ENCODE measurements at regions not wholly inside any gene's neighbourhood (a gene's known extent, or its start where the extent isn't known, plus 50 kb on each side); places are given as distances from the start of the nearest gene placed in this dataset.

DNA sequence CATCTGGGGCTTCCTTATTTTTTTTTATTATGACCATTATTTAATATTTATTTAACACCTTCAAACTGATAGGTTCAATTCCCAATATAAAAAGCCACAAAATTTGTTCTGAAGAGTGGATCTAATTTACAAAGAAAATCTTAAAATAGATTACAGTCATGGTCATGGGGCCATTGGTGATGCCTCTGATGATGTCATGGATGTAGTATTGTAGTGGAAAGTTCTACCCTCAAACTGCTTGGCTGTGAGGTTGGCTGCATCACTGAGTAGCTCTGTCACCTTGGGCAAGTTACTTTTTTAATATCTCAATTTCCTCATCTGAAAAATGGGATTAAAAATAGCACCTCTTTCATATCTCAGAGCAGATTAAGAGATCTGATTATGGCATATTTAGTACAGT lies 128.5 kb downstream of the DKK1 start:
- no peak for DNase-seq (ENCODE audit: low read depth)

DNA sequence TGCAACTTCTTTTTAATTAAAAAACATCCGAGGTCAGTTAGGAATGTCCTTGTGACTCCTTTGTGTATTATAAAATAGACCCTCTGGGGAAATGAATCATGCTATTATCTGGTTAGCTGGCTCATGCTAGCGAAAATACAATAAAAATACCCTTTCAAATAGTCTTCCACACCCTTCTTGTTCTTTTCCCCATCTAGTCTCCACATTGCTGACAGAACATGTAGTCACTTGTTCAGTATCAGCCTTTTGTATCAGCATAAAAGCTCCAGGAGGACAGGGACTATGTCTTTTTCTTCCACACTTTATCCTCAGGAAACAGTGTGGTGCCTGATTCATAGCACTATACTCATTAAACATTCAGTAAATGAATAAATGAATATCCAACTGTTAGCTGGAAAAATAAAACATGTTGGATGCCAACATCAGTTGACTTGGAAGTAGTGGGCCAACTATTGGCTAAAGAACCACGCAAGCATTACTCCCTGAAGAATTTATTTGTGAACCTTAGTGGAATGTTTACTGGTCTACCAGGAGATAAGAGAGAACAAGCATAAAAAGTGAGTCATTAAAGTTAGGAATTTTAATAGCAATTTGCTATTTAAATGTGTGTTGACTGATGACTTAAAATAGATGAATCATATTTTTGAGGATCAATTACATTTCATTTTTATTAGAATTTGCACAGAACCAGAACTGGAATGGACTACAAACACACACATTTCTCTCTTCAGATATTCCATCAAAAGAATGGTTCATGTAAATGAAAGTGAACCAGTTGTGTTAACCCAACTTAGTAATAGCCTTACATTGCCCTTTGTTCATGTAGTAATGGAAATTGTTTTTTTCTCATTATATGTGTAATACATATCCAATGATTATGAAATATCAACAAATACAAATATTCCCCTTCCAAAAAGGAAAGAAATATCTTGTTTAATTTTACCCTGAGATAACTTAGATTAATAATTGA lies 129.6 kb downstream of the DKK1 start:
- no peak for DNase-seq (ENCODE audit: low read depth)

DNA sequence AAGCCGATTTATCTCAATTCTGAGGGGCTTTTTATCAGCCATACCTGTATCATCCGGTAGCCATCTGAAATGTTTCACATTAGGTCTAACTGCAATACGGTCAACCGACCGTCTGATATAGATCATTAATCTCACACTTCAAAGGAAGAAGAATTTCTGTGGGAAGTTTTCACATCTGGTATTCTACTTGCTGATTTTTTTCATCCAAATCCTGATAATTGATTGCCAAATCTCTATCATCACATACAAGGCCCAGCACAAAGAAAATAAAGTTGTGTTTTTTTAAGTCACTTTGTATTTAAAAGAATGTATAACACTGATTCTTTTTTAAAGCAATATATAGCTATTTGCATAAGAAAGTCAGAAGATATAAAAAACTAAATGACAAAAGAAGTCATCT lies 132.3 kb downstream of the DKK1 start:
- DNase-seq (ENCODE audit: low read depth): no peak

DNA sequence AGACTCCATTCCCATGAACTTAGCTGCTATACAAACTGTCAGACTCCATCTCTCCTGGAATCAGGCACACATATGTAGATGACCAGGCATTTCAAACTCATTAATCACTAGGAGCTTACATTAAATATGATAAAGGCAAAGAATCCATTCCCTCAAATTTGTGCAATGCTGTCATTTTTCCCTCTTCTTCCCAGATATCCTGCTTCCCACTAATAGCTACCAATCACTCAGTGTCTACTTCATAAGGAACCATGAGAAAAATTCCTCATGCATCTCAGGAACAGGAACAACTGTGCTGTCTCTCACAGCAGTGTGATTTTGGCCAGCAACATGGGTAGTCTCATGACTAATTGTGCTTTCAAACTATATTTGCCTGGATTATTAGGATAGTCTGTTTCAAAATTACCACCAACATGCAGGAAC lies 133.9 kb downstream of the DKK1 start:
- no peak for DNase-seq (ENCODE audit: low read depth)

DNA sequence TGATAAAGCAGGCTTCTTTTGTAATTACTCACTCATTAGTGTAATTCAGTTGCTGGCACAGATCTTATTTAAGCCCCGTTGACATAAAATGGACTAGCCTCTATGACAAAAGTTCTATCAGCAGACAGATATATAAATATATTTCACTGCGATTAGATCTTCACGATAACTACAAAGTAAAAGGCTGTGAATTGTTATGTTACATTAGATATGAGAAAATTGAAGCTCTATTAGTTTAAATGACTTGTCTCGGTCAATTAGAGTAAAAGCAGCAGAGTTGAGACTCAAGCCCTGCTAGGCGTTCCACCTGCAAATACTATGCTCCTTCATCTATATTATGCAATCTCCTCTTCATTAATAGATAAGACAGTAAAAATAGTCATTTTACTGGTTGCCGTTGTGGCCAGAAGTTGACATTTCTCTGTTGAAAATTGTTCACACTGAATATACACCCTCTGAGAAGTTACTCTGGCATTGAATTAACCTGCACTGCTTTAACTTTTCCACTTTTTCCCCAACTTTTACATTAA lies 136.7 kb downstream of the DKK1 start:
- no peak for DNase-seq (ENCODE audit: low read depth)

DNA sequence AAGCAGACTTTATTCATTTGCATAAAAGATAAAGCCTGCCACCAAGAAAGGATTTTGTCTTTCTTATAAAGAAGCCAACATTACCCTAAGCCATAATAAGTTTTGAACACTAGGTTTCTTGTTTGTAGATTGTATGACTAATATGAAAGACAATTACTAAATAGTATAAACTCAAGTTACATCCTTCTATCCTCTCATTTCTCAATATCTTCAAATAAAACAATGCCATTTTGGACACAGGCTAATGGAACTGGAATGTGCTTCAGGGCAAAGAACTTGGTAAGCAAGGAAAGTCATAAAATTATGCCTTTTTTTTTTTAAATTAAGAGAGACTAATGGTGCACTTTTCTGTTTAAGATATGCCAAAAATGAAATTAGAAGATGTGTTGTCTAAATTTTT lies 137.7 kb downstream of the DKK1 start:
- DNase-seq (ENCODE audit: low read depth): no peak

DNA sequence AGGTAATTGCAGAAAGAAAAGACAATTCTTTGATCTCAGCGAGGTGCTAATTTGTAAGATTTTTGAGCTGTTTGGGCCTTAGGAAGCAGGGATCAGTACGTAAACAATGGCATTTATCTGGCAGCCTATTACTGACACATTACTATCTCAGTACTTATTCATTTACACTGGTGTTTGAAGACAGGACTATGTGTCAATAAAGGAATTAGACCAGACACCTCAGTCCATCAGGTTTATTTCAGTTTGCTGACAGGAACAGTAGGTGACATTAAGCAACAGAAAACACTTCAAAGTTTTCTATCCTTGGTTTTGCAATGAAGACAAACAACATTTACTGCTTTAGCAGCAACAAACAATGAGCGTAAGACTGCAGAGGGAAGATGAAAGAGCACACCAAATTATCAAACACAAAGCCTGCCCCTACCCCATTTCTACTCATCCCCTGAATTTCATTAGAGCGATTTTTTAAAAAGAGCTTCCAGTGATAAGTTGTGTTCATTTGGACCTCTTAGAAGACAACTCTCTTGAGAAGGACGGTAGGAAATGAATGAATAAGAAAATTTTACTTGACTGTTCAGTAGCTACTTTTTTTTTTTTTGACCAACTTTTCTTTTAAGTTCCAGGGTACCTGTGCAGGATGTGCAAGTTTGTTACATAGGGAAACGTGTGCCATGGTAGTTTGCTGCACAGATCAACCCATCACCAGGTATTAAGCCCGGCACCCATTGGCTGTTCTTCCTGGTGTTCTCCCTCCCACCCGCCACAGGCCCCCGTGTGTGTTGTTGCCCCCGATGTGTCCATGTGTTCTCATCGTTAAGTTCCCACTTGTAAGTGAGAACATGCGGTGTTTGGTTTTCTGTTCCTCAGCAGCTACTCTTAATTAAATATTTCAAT lies 138.8 kb downstream of the DKK1 start:
- DNase-seq (ENCODE audit: low read depth): no peak

DNA sequence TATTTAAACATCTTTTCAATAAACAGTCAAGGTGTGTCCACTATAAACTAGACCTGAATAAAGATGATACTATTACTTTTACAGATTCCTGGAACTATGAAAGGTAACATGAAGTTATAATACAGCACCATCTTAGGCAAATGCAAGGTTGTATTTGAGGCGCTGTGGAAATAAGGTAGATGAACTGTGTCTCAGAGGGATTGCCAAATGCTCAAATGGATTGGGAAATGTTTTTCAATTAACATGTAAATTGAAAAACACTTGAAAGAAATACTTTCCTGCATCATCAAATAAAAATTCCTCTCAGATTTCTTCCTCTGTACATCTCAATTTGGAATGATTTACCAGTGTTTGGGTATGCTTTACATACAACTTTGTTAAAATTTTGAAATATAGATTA lies 139.4 kb downstream of the DKK1 start:
- no peak for DNase-seq (ENCODE audit: low read depth)

DNA sequence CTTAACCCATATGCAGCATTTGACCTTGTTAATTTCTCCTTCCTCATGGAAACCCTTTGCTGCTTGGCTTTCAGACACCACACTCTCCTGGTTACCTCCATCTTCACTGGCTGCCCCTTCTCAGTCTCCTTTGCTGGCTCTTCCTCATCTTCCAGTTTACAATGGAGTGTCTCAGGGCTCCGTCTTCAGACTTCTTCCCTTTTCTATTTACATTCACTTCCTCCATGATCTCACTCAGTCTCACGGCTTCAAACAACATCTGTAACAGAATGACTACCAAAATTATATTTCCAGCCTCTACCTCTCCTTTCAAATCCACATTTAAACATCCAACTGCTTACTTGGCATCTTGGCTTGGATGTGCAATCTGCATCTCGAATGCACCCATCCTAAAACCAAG lies 140.4 kb downstream of the DKK1 start:
- DNase-seq (ENCODE audit: low read depth): no peak

DNA sequence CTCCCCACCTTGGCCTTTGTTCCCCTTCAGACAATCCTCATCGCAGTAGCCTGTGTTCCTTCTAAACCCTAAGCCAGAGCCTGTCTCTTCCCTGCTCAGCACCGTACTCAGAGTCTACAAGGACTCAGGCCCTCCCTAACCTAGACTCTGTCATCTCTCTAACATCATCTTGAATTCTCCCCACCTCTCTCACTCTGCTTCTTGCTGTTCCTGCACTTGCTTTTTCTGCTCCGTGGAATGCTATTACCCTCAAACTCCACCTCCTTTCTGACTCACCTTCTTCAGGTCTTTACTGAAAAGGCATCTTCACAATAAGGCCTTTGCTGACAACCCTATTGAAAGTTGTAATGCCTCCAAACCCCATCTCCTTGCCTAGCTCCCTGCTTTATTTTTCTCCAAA lies 141.0 kb downstream of the DKK1 start:
- DNase-seq (ENCODE audit: low read depth): no peak

DNA sequence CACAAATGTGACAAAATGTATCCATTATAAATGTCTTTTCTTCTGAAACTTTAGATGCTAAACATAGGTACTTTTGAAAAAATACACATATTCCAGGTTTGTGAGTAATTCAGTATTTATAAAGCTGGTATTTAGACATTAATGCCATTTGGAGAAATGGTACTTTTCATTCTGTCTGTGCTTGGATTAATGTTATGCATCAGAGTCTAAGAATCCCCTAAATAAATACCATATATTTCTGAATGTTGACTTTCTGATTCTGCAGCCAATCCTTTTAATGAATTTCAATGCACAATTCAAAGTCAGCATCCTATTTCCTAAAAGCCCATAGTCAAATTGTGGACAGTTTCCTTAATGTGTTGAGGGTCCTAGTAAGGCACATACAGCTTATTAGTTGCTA lies 145.0 kb downstream of the DKK1 start:
- no peak for DNase-seq (ENCODE audit: low read depth)

DNA sequence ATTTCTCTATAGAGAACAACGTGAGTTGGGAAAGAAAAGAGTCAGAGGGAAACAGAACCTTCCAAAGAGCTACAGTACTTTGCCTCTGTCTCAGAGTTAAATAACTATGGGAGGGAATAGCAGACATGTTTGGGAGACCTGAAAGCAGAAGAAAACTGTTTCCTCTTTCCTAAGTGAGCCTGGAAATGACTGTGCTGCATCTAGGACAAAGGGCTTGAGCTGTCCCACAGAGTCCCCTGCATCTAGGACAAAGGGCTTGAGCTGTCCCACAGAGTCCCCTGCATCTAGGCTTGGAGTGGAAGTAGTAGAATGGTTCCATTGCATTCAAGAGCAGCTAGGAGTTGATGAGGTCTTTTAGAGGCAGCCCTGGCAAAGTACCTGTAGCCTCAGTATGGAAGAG lies 149.7 kb downstream of the DKK1 start:
- DNase-seq (ENCODE audit: low read depth): no peak

DNA sequence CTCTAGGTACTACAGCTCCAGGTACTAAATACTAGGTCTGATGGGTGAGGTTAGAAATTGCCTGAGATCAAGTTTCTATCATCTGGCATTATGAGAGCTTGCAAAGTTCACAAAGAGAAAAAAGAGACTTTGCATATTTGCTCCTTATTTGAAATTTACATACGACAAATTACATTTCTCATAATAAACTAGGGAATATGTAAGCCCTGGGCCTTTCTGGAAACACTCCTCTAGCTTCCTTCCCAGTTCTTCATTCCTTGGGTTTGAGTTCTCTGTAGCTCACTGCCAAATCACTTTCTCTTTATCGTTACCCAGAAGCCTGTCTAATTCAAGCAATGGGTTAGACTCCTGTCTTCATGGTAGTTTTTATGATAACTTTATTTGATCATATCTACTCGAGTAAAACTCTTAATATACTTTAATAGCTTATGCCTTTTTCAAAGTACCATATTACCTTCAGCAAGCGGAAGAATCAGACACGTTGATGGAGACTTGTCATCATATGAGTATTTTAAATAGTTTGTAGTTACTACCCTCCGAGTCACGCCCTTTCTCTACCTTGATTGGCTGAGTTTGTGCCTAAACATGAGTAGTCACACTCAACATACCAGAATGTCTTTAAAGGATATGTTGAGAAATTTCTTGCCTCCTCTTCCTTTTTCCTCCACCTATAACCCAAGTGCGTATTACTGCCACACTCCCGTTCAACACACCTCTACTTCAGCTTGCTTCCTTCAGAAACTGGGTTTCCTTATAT lies 150.5 kb downstream of the DKK1 start:
- no peak for DNase-seq (ENCODE audit: low read depth)

DNA sequence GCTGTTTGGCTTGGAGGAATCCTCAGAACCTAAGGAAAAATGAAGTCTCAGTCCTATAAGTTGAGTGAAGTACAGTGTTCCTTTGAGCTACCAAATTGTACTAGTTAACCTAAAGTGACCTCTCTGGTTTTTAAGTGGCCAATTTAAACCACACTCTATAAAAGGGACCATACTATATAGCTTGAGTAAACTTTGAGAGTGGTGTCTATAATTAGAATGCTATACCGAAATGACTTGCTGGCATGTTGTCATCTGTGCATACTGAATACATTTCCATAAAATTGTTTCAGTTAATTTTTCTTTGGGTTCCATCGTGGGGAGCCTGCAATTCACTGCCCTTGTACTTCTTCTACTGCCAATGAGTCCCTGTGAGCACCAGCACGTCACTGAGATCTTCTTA lies 151.1 kb downstream of the DKK1 start:
- DNase-seq (ENCODE audit: low read depth): no peak

DNA sequence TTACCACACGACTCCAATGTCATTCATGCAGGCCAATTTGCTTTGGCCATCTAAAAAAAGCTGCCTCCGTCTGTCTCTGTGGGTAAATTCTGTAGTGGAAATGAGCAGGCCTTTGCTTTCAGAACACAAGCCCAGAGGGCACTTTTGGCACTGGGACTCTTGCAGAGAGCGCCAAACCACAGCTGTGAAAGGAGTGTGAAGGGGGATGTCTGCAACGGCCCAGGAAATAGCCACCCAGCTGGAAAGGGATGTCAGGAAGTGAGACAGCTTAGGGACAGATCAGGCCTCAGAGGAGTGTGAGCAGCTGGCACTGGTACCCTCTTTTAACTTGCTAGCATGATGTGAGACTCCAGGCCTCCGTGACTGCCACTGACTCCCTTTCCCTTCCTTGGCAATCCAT lies 152.4 kb downstream of the DKK1 start:
- no peak for DNase-seq (ENCODE audit: low read depth)

DNA sequence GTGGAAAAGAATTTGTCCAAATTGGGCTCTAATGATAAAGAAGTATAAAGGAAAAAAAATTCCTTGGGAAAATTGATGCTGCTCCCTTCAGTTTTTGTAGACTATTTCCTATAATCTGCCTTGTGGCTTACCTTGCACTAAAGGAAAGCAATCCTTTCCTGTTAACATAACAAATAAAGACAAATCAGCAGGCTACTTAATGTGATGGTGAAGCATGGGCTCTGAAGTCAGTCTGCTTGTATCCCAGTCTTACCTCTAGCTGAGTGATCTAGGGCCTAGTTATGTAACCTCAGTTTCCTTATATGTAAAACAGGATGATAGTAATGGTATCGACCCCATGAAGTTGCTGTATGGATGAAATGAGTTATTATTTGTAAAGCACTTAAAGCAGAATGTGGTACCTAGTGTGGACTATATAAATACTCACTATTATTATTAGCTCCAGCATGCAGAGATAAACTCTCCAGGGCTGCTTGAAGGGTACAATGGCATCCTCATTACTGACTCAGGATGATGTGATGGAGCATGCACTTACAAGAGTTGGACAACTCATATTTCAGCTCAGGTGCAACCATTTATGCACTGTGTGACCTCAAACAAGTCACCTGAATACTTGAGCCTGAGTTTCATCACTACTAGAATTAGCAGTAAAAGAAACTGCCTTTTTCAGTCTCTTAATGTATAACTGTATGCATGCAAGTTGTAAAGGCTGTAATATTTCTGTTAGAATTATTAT lies 156.1 kb downstream of the DKK1 start:
- no peak for DNase-seq (ENCODE audit: low read depth)

DNA sequence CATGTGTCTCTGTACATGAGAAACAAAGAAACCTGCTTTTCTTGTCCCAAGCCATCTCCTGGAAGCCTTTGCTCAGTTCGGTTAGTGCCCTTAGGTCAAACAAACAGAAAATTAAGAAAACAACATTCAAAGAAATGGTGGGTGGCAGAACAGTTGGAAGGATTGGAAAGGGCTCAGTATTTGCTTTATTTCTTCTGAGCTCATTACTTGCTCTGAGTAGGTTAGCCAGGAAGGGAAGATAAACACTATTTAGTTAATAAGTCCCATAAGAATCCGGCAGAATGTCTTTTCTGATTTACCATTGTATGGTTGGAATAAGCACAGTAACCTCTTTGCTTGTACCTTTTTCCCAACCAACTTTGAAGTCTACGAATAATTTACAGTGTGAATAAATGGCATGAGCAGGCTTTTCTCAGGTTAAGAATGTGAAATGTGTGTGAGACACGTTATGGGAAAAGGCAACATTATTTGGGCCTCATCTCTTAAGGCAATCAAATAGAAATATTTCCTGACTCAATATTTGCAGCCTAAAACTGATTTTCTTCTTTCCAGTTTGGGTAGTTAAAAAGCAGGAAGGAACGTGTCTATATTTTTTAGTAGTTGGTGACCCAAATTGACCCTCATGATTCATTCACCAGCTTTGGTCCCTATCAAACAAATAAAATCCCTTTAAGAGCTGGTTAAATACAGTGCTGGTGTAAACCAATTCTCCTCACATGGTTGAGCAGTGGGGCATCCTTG lies 158.5 kb downstream of the DKK1 start:
- no peak for DNase-seq (ENCODE audit: low read depth)

DNA sequence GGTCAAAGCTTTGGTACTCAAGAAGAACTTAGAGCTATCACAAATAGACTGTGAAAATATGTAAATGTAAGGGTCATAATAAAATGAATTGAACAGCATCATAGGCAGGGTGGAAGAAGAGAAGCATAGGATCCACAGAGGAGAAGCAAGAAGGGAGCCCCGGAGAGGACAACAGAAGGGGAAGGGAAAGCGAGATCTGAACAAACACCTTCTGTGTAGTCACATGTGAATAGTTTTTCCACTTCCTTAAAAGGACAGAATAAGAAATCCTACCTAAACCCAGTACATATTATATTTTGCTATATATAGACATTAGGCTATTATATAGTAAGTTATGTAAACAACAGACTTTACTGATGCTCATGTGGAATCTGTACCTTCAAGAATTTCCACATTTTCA lies 160.2 kb downstream of the DKK1 start:
- DNase-seq (ENCODE audit: low read depth): no peak

DNA sequence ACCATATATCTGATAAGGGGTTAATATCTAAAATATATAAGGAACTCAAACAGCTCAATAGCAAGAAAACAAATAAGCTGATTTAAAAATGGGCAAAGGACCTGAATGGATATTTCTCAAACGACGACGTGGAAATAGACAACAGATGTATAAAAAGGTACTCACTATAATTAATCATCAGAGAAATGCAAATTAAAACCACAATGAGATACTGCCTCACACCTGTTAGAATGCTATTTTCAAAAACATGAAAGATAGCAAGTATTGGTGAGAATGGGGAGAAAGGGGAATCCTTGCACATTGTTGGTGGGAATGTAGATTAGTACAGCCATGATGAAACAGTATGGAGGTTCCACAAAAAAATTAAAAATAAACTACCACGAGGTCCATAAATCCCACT lies 163.2 kb downstream of the DKK1 start:
- no peak for DNase-seq (ENCODE audit: low read depth)

DNA sequence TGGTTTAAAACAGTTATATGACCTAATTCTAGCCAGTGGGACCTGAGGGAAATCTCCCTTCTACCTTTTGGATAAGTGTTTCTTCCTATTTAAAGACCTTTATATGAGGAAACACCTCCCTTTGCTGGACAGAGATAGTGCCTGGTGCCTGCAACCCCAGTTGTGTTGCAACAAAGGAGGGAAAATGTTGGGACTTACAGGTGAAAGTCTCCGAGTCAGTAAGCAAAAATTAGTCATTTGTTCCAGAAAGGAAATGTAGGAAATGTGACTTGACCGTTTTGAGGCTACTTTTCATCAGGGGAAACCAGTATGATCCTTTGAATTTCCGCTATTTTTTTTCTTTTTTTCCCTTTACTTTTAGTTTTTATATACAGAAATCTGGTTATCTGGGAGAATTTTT lies 165.5 kb downstream of the DKK1 start:
- DNase-seq (ENCODE audit: low read depth): no peak
